CD4-positive, alpha-beta T cell treated with Interleukin-6 at 100 ng/mL for 8 hours (primary cell): ENCODE measurements at regions not wholly inside any gene's neighbourhood (a gene's known extent, or its start where the extent isn't known, plus 50 kb on each side); places are given as distances from the start of the nearest gene placed in this dataset.

ENCODE experiments used
- DNase-seq: peaks from one replicate; pipeline ENCODE4 v3.0.0-alpha.2; 2020; ENCODE audit warnings: mixed read lengths, low spot score

DNA sequence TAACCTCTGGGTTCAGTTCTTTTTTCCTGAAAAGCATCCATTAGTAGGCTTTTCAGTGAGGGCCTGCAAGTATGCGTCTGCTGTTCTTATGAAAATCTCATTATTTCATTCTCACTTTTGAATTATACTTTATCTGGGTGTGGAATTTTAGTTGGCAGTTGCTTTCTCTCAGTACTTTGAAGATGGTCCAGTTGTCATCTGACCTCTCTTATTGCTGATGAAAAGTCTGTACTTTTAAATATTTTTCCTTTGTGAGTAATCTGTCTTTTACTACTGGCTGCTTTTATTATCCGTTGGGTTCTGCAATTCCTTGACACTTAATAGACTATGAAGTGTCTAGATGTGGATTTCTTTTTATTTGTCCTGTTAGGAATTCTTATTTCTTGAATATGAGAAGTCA, 307.8 kb downstream of the CYP26B1 start:
- DNase-seq: no peak

DNA sequence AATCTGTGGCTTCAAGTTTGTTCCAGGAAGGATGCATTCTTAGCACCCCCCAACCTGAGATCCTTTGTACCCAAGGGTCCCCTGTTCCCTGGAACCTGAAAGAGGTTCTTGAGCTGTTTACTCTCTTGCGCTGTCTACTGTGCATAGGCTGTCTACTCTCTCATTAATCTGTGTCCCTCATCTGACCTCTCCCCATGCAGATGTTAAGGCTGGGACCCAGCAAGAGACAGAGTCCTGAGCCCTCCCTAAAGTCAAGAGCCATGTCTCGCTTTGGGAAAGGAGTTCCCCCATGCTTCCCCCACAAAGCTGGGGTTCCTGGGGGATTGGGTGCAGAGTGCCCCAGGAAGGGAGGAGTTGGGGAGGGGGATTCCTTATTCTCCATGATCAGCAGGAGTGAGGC, 312.9 kb downstream of the CYP26B1 start:
- DNase-seq: no peak

DNA sequence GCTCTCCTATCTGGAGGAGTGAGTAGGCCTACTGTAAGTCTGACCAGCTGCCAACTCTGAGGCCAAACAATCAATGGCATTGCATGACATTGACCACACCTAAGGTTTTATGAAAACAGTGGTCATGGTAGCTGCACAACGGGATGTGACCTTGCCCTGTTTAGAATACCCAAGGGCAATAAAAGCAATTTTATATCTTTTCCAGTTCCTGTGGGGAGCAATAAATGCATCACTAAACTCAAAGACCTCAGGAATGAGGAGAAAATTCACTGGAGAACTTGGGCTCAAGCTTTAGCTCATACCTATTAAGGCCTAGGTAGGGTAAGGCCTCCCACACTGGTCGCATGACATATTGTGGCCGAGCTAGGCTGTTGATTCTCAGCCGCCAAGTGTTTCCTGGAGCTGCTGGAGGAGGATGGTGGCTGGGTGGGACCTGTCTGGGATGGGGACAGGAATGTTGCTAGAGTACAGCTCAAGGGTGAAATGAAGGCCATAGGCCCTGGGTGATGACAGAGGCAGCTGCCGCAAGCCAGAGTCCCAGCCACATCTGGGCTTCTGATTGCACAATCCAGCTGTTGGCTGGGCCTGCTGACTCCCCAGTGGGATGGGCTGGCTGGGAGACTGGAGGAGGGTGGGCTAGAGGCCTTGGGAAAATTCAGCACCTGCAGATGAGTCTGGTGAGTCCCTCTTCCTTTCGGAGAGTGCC, 313.7 kb downstream of the CYP26B1 start:
- no peak for DNase-seq

DNA sequence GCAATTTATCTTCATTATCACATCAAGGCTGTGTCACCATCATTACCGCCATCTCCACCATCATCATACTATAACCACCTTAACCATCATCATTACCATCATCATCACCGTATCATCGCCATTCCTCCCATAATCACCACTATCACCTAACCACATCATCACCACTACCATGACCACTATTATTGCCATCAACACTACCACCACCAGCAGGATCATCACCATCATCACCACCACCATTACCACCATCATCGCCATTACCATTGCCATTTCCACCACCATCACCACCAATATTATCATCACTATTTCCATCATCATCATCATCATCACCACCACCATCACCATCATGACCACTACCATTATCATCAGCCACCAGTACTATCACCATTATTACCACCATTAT, 314.4 kb downstream of the CYP26B1 start:
- no peak for DNase-seq

DNA sequence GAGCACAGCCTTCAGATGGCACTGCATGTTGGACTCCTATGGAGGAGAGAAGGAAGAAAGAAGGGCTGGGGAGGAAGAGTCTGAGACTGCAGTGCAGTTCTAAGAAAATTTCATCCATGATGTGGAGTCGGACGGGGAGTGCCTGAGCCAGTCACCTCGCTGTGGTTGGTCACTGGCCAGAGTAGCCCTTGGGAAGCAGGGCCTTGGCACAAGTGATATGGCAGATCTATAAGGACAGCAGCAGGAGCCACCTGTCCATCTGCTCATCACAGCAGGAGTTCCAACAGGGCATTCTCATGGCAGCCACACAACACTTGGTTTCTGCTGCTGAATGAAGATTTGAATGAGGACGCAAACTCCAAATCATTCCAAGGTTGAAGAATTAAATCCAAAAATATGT, 314.8 kb downstream of the CYP26B1 start:
- no peak for DNase-seq

DNA sequence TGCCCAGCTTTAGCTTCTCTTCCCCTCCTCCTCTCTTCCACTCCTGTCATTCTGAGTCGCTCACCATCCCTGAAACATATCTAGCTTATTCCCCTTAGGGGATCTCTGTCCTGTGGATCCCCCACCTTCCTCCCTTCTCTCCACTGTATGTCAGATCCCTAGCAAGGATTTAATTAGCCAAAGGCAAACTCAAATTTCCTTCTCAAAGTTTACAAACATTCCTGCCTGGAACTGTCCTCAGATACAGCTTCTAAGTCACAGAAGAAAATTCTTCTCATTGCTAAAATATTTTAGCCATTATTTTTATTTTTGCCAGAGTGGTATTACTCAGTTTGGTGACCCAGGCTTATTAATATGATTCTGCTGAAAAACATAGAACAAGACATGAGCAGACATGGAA, 315.3 kb downstream of the CYP26B1 start:
- DNase-seq: no peak

DNA sequence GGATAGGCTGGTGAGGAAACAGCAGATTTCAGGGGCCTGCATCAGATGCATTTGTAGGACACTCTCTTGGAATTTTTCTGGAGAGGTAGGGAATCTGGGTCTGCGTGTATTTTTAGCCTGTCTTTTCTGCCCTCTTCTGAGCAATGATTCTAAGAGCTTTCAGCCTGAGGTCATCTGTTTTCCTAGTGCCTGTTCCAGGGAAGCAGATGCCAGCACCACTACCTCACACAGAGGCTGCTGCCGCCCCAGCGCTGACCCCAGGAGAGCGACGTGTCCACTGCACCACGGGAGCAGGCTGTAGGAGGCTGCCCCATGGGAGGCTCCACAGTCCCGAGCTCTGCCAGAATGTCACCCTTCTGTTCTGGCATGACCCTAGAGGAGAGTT, 316.5 kb downstream of the CYP26B1 start:
- no peak for DNase-seq

DNA sequence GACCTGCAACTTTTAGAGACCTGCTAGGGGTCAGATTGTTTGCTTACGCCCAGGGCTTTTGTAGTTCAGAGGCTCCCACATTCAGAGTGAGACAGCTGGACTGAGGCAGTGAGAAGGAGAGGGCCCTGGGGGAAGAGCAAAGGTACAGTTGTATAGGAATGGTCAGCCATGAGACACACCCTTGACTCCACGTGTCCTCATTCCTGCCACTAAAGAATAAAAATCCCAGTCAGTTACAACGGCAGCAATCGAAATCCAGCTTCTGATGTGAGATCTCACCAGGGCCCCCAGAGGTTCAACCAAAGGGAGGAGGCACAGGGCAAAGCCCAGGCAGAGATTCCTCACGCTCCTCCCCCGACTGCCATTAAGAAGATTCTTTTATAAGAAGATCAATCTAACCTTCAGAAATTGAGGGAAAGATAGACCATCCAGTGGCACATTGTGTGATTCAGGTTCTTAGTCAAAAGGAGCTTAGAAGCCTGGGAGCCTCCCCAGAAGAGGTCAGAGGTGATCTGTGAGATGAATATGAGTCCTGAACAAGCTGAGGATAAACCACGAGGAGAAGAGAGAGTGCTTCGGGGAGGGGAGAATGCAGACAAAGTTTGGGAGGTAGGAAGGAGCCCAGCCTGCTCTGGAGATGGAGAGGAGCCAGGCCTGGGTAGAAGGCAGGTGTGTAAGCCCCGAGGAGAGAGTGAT, 317.0 kb downstream of the CYP26B1 start:
- no peak for DNase-seq

DNA sequence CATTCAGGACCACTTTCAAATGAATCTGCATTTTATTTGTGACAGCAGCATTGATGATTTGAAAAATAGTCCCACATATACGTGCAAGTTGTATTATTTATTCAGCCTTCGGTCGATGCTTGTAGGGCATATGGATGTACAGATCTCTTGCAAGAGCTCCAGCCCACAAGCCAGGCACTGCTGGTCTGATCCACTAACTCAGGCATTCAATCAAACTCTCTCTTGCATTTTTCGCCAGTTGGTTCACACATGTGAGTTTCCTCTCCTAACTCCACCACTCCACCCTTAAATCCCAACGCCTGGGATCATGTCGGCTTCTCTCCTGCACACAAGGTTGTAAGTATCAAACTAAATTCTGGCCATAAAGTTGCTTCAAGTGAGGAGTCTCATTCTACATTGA, 318.7 kb downstream of the CYP26B1 start:
- DNase-seq: no peak

DNA sequence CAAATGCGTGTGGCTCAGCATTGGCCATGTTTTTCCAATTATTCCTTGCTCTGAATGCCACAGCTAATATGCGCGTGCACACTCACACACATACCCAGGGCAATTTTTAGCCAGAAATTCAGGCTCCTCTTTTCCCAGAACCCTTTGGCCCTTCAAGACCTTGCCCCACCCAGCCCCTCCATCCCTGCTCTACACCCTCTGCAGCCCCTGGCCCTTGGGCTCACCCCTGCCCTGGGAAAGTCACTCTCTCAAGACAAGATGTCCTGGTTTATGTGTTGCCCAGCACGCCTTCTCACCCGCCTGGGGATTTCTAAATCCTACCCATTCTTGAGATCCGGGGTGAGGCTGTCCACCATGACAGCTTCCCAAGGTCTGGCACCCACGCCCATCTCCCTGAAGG, 319.7 kb downstream of the CYP26B1 start:
- DNase-seq: no peak

DNA sequence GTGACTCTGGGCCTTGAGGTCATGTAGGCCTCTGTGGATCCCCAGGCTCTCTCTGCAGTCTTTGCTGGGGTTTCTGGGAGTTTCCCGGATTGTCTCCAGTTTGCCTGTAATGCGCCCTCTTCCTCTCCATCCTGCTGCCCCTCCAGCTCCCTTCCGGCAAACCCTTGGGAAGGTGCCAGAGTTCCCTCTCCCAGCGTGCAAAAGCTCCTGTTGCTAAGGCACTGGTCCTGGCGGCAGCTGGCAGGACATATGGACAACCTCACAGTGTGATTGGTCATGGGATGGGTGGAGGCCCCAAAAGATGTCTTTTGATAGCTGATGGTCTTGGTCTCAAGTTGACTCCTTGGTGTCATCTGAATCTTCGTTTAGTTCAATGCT, 320.1 kb downstream of the CYP26B1 start:
- DNase-seq: no peak

DNA sequence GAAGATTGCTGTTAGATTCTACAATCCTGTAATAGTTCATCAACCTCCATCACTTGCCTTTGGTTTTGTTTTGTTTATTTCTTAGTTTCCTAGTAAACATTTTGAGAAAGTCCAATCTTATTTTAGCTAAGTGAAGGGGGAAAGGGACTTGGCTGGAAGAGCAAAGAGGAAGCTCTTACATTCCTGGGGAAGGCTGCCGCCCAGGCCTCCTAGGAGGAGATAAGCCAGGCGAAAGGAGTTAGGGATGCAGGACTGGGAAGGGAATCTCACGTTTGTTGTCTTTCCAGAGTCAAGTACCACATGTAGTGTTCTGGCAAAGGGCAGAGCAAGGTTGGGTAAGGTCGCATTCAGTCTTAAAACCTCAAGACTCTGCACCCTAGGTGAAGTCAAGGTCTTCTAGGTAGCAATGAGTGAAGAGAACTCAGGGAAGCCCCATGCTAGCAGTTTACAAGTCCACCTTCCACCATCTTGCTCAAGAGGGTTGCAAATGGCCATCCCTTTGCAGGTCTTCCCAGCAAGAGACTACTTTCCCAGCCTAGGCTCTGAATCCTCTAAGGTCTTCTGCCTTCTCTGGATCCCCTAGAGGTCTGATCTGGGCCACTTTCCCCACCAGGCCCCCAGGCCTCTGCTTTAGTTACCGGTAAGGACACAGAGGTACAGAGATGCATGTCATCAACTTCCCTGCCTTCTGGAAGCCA, 320.7 kb downstream of the CYP26B1 start:
- DNase-seq: no peak

DNA sequence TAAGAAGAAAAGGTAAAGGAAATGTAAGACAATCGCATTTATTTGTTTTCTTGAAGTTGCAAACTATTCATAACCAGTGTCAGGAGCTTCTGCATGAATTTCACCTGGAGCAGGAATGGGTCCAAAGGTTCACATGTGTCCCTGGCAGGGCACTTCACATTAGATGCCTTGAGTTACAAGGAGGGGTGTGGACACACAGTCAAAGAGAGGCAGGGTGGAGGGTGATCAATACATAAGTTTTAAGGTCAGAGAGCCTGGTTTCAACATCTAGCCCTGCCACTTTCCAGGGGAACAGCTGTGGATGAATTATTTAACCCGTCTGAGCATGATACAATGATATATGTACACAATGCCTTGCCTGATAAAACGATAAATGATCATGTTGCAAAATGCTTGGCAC, 321.4 kb downstream of the CYP26B1 start:
- no peak for DNase-seq

DNA sequence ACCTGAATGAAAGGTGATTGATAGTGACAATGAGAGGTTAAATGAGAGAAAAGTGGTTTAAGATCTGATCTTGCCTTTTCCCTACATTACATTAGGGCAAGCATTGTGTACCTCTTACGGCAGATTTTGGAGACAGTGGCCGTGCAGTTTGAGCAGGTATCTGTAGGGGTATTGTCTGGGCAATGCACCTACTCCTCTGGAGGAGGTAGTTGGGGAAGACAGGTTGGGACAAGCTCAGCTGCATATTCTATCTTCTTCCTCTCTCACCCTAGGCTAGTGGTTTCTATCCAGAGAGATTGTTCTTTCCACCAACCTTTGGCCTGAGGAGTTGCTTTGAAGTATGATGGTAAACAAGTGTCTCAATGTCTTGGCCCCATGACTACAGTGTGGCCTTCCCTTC, 323.2 kb downstream of the CYP26B1 start:
- no peak for DNase-seq

DNA sequence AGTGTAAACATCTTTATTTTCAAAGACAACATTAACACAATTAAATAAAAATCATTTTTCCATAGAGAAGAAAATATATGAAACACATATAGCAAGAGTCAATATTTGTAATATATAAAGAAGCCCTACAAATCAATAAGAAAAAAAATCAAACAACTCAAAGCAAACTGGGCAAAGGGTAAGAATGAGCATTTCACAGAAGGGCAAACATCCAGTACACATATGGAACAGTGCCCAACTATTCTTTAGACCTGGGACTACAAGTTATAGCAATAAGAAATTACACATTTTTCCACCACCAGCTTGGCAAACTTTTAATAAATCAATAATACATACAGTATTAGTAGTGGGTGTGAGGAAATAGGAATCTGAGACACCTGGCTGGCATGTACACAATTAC, 324.1 kb downstream of the CYP26B1 start:
- no peak for DNase-seq

DNA sequence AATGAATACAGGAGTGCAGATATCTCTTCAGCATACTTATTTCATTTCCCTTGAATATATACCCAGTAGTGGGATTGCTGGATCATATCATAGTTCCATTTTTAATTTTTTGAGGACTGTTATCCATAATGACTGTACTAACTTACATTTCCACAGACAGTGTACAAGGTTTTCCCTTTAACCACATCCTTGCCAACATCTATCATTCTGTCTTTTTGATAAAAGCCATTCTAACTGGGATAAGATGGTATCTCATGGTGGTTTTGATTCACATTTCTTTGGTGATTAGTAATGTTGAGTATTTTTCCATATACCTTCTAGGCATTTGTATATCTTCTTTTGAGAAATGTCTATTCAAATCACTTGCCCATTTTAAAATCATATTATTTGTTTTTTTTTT, 325.2 kb downstream of the CYP26B1 start:
- no peak for DNase-seq

DNA sequence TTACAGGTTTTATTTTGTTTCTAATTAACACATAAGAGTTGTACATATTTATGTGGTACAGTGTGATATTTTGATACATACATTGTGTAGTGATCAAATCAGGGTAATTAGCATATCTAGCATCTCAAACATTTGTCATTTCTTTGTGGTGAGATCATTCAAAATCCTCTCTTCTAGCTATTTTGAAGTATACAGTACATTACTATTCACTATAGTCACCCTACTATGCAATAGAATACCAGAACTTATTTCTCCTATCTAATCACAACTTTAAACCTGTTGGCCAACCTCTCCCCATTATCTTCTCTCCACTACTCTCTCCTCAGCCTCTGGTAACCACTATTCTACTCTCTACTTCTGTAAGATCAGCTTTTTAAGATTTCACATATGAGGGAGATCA, 325.8 kb downstream of the CYP26B1 start:
- DNase-seq: no peak

DNA sequence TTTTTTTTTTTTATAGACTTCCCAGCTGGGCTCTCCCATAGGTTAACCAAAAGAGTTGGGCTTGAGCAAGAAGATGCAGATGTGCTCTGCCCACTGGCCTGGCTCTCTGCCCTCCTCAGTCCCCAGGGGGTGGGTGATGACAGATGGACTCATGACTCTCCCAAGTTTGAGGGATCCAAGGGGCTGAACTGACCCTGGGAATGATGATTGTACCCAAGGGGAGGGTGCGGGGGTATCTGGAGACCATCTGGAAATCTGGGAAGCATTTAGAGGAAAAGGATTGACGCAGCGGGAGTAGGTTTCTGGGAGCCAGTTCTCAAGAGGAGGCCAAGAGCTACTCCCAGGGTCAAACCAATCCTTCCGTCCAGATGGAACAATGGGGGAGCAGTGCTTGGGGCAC, 330.8 kb downstream of the CYP26B1 start:
- DNase-seq: no peak

DNA sequence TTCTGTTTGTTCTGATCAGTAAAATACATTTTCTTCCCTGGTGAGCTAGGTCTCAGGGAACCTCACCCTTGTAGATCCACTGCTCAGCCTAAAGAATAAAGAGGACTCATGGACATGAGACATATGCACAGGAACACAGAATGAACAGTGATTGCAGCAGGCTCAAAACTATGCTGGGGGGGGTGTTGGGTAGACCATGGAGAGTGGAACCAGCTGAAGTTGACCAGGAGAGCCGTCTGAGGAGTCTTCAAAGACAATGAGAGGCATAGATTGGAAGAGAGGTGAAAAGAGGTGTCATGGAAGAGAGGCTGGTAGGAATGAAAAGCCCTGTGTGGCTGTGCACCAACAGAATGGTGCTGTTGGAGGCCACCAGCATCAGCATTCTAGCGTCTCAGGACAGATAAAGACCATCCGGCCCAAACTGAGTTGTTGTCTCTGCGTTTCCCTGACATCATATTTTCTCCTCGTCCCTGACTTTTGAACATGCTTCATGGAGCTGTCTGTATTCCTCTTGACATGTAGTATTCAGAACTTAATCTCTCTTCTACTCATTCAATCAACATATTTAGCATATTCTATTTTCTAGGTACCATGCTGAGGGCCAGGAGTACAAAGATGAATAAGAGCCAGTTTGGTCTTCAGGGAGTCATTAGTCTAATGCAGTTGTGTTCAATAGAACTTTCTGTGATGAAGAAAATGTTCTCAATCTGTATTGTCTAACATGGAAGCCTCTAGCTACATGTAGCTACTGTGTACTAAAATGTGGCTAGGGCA, 331.8 kb downstream of the CYP26B1 start:
- DNase-seq: no peak

DNA sequence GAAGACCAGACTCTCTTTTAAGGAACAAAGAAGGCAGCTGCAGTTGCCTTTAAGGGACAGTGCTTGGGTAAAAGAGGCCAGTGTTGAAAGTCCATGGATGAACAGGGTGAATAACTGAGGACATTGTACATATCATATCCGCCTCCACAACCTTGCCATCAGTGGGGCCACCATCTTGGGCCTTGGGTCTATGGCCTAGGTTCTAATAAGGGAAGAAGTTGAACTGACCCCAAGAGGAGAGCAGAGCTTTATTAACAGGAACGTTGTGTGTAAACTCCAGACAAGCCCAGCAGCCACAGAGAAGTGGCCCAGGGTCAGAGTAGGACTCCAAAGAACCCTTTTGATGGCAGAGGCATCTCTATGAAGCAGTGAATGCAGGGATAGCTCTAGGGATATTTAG, 332.8 kb downstream of the CYP26B1 start:
- DNase-seq: no peak

DNA sequence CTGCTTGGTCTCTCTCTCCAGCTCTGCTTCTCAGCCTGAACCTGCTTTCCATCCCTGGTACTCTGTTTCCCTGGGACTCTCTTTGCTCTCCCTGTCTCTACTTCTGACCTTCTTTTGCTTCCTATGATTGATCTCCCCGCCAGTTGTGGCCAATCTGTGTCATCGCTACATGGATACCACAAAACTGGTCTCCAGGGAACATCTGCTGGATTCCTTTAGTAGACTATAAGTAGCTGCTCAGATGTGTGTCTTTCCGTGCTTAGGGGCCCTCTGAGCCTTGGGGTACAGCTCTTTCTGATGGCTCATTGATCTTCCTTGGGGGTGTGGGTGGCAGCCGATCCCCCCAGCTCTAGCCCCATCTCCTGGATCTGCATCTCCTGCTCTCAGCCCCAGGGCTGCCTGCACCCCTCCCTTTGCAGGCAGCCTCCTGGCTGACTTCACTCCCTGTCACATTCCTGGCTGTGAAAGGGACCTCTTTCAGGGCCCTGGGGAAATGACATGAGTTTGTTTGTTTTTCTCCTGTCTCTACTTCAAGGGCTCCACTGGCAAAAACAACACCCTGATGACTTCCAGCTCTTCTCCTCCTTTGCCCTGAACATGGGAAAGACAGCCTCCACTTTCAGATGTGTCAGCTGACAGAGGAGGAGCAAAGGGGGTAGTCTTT, 333.7 kb downstream of the CYP26B1 start:
- DNase-seq: no peak

DNA sequence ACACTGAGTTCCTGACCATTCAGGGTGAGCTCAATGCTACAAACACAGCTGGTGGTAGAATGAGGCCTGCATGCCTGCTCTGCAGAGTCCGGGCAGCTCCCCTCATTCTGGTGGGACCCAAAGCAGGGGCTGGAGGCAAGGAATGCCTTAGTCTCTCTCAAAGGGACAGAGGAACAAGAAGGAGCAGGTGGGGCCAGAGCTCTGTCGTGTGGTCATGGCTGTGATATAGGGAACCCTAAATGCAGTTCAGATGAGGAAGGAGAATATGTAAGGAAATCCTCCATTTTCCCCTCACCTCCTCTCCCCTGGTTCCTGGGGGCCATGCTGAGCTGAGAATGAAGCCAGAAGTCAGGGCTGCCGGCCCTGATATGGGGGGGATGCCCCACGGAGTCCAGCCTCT, 334.3 kb downstream of the CYP26B1 start:
- no peak for DNase-seq
